ENCODE measurements at regions not wholly inside any gene's neighbourhood (a gene's known extent, or its start where the extent isn't known, plus 50 kb on each side); places are given as distances from the start of the nearest gene placed in this dataset.
A peak's percentile ranks its signal among the peaks of the same experiment; 100 is the strongest.

DNA sequence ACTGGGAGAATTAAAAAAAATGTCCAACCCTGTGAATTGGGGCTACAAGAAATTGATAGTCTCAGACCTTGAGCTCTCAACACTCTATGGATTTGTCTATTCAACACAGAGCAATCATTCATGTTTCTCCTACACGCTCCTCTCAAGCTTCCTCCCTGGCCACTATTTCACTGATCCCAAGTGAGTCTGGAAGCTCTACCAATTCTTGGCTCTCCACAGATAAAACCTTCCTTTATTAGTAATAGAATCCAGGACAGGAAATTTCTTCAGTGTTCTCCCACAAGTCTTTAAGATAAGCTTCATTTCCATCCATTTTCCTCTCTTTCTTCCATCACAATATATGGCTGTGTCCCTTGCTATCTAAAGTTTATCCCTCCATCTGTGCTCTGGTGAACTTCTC, 215.1 kb upstream of the PAPPA start:
- Histone ChIP-seq H3K27me3 (replicated peaks; ENCODE audit: control insufficient read depth, insufficient read depth, low read length) (no peaks in the 10 kb centered on the region), H3K4me3 (ENCODE audit: low read length) (no peak overlapping the region), H3K4me1 (ENCODE audit: control insufficient read depth, insufficient read depth, low read length) (peaks cover 36% of the 10 kb centered on the region), H3K9me3 (ENCODE audit: control insufficient read depth, low read length) (no peaks in the 10 kb centered on the region), H3K36me3 (ENCODE audit: control insufficient read depth, insufficient read depth, low read length, severe bottlenecking) (no peaks in the 10 kb centered on the region), H3K9ac (ENCODE audit: low read length) (no peak overlapping the region)
- no peak for DNase-seq (ENCODE audit: low read depth)

GRCh38 chr9:115939065-115939765, 214.4 kb upstream of the PAPPA start:
- Histone ChIP-seq H3K9ac (ENCODE audit: low read length) (no peak overlapping the region), H3K4me1 (ENCODE audit: control insufficient read depth, insufficient read depth, low read length) (peaks cover 42% of the 10 kb centered on the region), H3K9me3 (ENCODE audit: control insufficient read depth, low read length) (no peaks in the 10 kb centered on the region), H3K4me3 (ENCODE audit: low read length) (no peak overlapping the region), H3K27me3 (replicated peaks; ENCODE audit: control insufficient read depth, insufficient read depth, low read length) (no peaks in the 10 kb centered on the region), H3K36me3 (ENCODE audit: control insufficient read depth, insufficient read depth, low read length, severe bottlenecking) (no peaks in the 10 kb centered on the region)
- DNase-seq (ENCODE audit: low read depth): peak; percentile 79

DNA sequence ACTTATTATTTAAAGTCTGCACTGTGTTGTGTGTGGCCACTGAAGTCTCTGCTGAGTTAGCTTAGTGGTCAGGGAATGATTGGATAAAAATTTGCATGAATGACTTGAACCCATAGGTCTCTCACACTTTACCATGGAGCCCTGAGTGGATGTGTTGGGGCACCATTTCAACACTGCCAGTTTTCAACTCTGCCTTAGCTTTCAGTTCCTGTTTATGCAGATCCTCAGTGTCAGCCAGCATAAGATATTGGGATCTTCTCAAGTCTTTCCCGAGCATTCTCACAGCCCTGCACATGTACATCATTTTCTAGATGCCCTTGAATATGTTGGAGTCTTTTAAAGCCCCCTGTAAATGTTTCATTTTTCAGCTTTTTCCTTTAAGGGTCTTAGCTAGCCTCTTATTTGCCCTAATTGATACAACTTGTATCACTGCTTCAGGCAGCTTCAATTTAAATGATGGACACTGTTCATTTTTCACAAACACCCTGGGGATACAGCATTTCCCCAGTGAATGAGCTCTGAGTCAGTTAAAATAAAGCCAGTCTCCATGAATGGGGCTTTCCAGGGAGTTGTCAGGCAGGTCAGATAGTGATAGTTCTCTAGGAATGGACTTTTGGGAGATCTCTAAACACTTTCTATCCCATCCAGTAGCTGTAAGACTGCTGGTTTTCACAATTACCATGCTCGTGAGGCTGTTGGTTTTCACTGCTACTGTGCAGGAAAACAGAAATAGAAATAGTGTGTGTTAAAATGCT, 211.9 kb upstream of the PAPPA start:
- peaks cover 63% of the 10 kb centered on the region for H3K4me1 ChIP-seq (ENCODE audit: control insufficient read depth, insufficient read depth, low read length)
- peak overlapping the region; percentile 36 for H3K9ac ChIP-seq (ENCODE audit: low read length)
- no peak overlapping the region for H3K4me3 ChIP-seq (ENCODE audit: low read length)
- H3K36me3 ChIP-seq (ENCODE audit: control insufficient read depth, insufficient read depth, low read length, severe bottlenecking): no peaks in the 10 kb centered on the region
- no peaks in the 10 kb centered on the region for H3K9me3 ChIP-seq (ENCODE audit: control insufficient read depth, low read length)
- DNase-seq (ENCODE audit: low read depth): peak; percentile 61
- no peaks in the 10 kb centered on the region for H3K27me3 ChIP-seq (replicated peaks; ENCODE audit: control insufficient read depth, insufficient read depth, low read length)

GRCh38 chr9:115943431-115944165, 210.0 kb upstream of the PAPPA start:
- H3K9ac ChIP-seq (ENCODE audit: low read length): peak overlapping the region; percentile 87
- H3K9me3 ChIP-seq (ENCODE audit: control insufficient read depth, low read length): no peaks in the 10 kb centered on the region
- no peak for DNase-seq (ENCODE audit: low read depth)
- H3K36me3 ChIP-seq (ENCODE audit: control insufficient read depth, insufficient read depth, low read length, severe bottlenecking): no peaks in the 10 kb centered on the region
- peaks cover 62% of the 10 kb centered on the region for H3K4me1 ChIP-seq (ENCODE audit: control insufficient read depth, insufficient read depth, low read length)
- no peaks in the 10 kb centered on the region for H3K27me3 ChIP-seq (replicated peaks; ENCODE audit: control insufficient read depth, insufficient read depth, low read length)
- peak overlapping the region; percentile 5 for H3K4me3 ChIP-seq (ENCODE audit: low read length)

DNA sequence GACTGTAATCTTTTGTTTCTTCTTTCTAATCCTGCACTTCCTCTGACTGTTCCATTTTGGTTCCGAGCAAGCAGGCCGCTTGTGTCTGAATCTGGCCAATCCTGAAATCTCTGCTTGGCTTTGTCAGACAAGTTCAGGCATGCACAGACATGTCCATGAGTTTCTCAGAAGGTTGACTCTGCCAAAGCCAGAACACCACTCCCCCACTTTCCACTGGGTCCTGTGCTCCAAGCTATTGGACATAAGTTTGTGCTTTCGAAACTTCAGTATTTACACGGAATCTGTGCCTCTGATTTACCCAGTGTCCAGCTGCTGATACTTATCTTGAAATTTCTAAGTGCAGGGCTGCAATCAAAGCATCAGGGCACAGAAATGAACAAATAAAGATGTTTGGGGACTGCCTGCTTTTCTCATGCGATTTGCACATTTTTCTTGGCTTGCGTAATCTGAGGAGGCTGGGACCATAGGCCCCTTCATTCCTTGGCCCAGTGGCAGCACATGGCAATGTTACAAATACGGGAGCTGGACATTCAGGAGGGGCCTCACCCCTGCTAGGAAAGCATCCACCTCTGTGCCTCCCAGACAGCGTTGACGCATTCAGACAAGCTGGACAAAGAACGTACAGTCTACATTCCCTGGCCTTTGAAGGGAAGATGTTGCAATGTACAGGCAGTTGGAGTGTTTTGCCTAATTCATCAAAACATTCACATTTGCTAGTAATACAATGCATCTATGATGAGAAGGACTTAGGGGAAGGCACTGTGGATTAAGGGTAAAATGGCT, 209.2 kb upstream of the PAPPA start:
- H3K4me1 ChIP-seq (ENCODE audit: control insufficient read depth, insufficient read depth, low read length): peaks cover 55% of the 10 kb centered on the region
- no peaks in the 10 kb centered on the region for H3K36me3 ChIP-seq (ENCODE audit: control insufficient read depth, insufficient read depth, low read length, severe bottlenecking)
- H3K9ac ChIP-seq (ENCODE audit: low read length): peak overlapping the region; percentile 87
- no peaks in the 10 kb centered on the region for H3K27me3 ChIP-seq (replicated peaks; ENCODE audit: control insufficient read depth, insufficient read depth, low read length)
- H3K9me3 ChIP-seq (ENCODE audit: control insufficient read depth, low read length): no peaks in the 10 kb centered on the region
- DNase-seq (ENCODE audit: low read depth): peak; percentile 99
- peak overlapping the region; percentile 5 for H3K4me3 ChIP-seq (ENCODE audit: low read length)

DNA sequence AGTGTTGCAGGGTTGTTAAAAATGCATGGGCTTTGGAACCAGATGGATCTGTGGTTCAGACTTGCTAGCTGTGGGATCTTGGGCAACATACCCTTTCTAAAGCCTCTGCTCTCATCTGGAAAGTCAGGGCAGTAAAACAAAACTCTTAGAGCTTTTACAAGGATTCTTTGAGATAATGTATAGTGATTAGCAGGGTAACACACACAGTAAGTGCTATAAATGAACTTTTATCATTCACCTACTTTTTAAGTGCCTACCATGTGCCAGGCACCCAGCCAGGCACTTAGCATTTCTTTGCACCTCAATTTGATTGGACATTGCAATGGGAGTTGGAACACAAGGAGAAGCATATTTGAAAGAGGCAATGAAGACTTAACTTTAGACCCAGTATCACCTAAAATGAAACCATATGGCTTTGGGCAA, 208.6 kb upstream of the PAPPA start:
- Histone ChIP-seq H3K4me3 (ENCODE audit: low read length) (peak overlapping the region; percentile 5), H3K36me3 (ENCODE audit: control insufficient read depth, insufficient read depth, low read length, severe bottlenecking) (no peaks in the 10 kb centered on the region), H3K9me3 (ENCODE audit: control insufficient read depth, low read length) (no peaks in the 10 kb centered on the region), H3K27me3 (replicated peaks; ENCODE audit: control insufficient read depth, insufficient read depth, low read length) (no peaks in the 10 kb centered on the region), H3K4me1 (ENCODE audit: control insufficient read depth, insufficient read depth, low read length) (peaks cover 49% of the 10 kb centered on the region), H3K9ac (ENCODE audit: low read length) (peak overlapping the region; percentile 67)
- peak; percentile 62 for DNase-seq (ENCODE audit: low read depth)

- DNase-seq (ENCODE audit: low read depth): no peak
- H3K27me3 ChIP-seq (replicated peaks; ENCODE audit: control insufficient read depth, insufficient read depth, low read length): no peaks in the 10 kb centered on the region
- no peaks in the 10 kb centered on the region for H3K36me3 ChIP-seq (ENCODE audit: control insufficient read depth, insufficient read depth, low read length, severe bottlenecking)
- H3K4me3 ChIP-seq (ENCODE audit: low read length): no peak overlapping the region
- peaks cover 47% of the 10 kb centered on the region for H3K4me1 ChIP-seq (ENCODE audit: control insufficient read depth, insufficient read depth, low read length)
- no peak overlapping the region for H3K9ac ChIP-seq (ENCODE audit: low read length)
- H3K9me3 ChIP-seq (ENCODE audit: control insufficient read depth, low read length): no peaks in the 10 kb centered on the region
Observed at GRCh38 chr9:115946530-115946929, 207.1 kb upstream of the PAPPA start.

DNA sequence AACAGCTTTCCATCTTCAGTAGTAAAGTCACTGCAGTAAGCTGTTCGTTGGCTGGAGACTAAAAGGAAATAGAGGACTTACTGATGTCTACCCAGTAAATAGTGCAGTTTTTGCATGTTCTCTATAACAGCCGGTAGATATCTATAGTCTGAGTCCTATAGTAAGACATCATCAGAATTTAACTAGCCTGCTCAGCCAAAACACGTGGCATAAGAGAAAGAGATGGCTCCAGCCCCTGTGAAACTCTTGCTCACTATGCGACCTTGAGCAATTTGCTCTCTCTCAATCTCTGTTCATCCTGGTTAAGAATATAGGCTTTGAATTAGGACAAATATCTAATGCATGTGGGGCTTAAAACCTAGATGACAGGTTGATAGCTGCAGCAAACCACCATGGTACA, 201.6 kb upstream of the PAPPA start:
- no peak overlapping the region for H3K9ac ChIP-seq (ENCODE audit: low read length)
- H3K27me3 ChIP-seq (replicated peaks; ENCODE audit: control insufficient read depth, insufficient read depth, low read length): no peaks in the 10 kb centered on the region
- no peak overlapping the region for H3K4me3 ChIP-seq (ENCODE audit: low read length)
- H3K4me1 ChIP-seq (ENCODE audit: control insufficient read depth, insufficient read depth, low read length): peaks cover 13% of the 10 kb centered on the region
- H3K36me3 ChIP-seq (ENCODE audit: control insufficient read depth, insufficient read depth, low read length, severe bottlenecking): no peaks in the 10 kb centered on the region
- DNase-seq (ENCODE audit: low read depth): no peak
- no peaks in the 10 kb centered on the region for H3K9me3 ChIP-seq (ENCODE audit: control insufficient read depth, low read length)

GRCh38 chr9:115952430-115953292, 200.9 kb upstream of the PAPPA start:
- peak; percentile 79 for DNase-seq (ENCODE audit: low read depth)
- no peaks in the 10 kb centered on the region for H3K27me3 ChIP-seq (replicated peaks; ENCODE audit: control insufficient read depth, insufficient read depth, low read length)
- no peaks in the 10 kb centered on the region for H3K9me3 ChIP-seq (ENCODE audit: control insufficient read depth, low read length)
- H3K4me3 ChIP-seq (ENCODE audit: low read length): no peak overlapping the region
- no peaks in the 10 kb centered on the region for H3K36me3 ChIP-seq (ENCODE audit: control insufficient read depth, insufficient read depth, low read length, severe bottlenecking)
- H3K4me1 ChIP-seq (ENCODE audit: control insufficient read depth, insufficient read depth, low read length): peaks cover 13% of the 10 kb centered on the region
- H3K9ac ChIP-seq (ENCODE audit: low read length): no peak overlapping the region

DNA sequence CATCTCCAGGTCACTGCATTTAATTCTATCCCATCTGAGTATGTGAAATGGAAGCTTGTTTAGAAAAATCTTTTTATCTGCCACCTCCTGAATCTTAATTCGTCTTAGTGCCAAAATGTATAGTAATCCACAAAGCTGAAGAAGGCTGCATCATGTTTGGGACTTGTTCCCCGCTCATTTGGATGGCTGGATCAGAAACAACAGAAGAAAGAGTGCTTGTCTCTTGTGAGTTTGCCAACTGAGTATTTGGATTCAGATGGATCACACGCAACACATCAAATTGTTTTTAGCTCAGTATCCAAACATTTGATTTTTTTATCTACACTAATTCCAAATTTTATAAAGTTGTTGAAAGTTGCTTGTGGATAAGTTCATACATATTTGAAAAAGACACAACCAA, 197.2 kb upstream of the PAPPA start:
- no peaks in the 10 kb centered on the region for H3K9me3 ChIP-seq (ENCODE audit: control insufficient read depth, low read length)
- DNase-seq (ENCODE audit: low read depth): no peak
- H3K4me1 ChIP-seq (ENCODE audit: control insufficient read depth, insufficient read depth, low read length): peaks cover 13% of the 10 kb centered on the region
- no peaks in the 10 kb centered on the region for H3K36me3 ChIP-seq (ENCODE audit: control insufficient read depth, insufficient read depth, low read length, severe bottlenecking)
- H3K4me3 ChIP-seq (ENCODE audit: low read length): no peak overlapping the region
- no peaks in the 10 kb centered on the region for H3K27me3 ChIP-seq (replicated peaks; ENCODE audit: control insufficient read depth, insufficient read depth, low read length)
- H3K9ac ChIP-seq (ENCODE audit: low read length): no peak overlapping the region
